GM21423 (cell line): ENCODE measurements at regions not wholly inside any gene's neighbourhood (a gene's known extent, or its start where the extent isn't known, plus 50 kb on each side); places are given as distances from the start of the nearest gene placed in this dataset.
"Not testable (repeated sequence)": the region's sequence is repeated elsewhere in the genome, so short reads cannot be mapped to it uniquely, and the experiment has no call there.

Source experiments
- ATAC-seq: cut with Tn5 transposase; IDR thresholded peaks from one replicate; pipeline ENCODE4 v1.9.1; 2021; ENCODE audit warnings: mild to moderate bottlenecking, moderate library complexity; ENCODE audit not compliant: unreplicated experiment

- ATAC-seq: no peak
Measured at GRCh38 chr10:21159669-21160068, 262.6 kb upstream of the NEBL start.

GRCh38 chr10:21158301-21158700 lies 261.2 kb upstream of the NEBL start:
- ATAC-seq: no peak

GRCh38 chr10:21157664-21158063 lies 260.6 kb upstream of the NEBL start:
- ATAC-seq: no peak

GRCh38 chr10:21150166-21150565 lies 253.1 kb upstream of the NEBL start:
- no peak for ATAC-seq

- ATAC-seq: no peak
Measured at GRCh38 chr10:21146436-21146789, 249.3 kb upstream of the NEBL start.

- ATAC-seq: no peak
Measured at GRCh38 chr10:21145751-21146435, 248.8 kb upstream of the NEBL start.

GRCh38 chr10:21144047-21144446 lies 246.9 kb upstream of the NEBL start:
- no peak for ATAC-seq

GRCh38 chr10:21141946-21142492 lies 244.9 kb upstream of the NEBL start:
- ATAC-seq: no peak

GRCh38 chr10:21138769-21139340 lies 241.7 kb upstream of the NEBL start:
- no peak for ATAC-seq

- no peak for ATAC-seq
Measured at GRCh38 chr10:21135023-21135931, 238.2 kb upstream of the NEBL start.

GRCh38 chr10:21134645-21135022 lies 237.5 kb upstream of the NEBL start:
- ATAC-seq: no peak

- no peak for ATAC-seq
Measured at GRCh38 chr10:21130683-21131442, 233.8 kb upstream of the NEBL start.

GRCh38 chr10:21130108-21130507 lies 233.0 kb upstream of the NEBL start:
- no peak for ATAC-seq

GRCh38 chr10:21125471-21126228 lies 228.5 kb upstream of the NEBL start:
- no peak for ATAC-seq

- no peak for ATAC-seq
Measured at GRCh38 chr10:21122907-21123306, 225.8 kb upstream of the NEBL start.

GRCh38 chr10:21121822-21122221 lies 224.7 kb upstream of the NEBL start:
- not testable (repeated sequence) for ATAC-seq

- ATAC-seq: no peak
Measured at GRCh38 chr10:21114683-21115082, 217.6 kb upstream of the NEBL start.

GRCh38 chr10:21110358-21110757 lies 213.2 kb upstream of the NEBL start:
- no peak for ATAC-seq

GRCh38 chr10:21106931-21107330 lies 209.8 kb upstream of the NEBL start:
- not testable (repeated sequence) for ATAC-seq

- not testable (repeated sequence) for ATAC-seq
Measured at GRCh38 chr10:21105331-21105730, 208.2 kb upstream of the NEBL start.
